Astrocyte of the spinal cord (primary cell): ENCODE measurements at regions not wholly inside any gene's neighbourhood (a gene's known extent, or its start where the extent isn't known, plus 50 kb on each side); places are given as distances from the start of the nearest gene placed in this dataset.

Experiments
- DNase-seq: peaks from one replicate; pipeline ENCODE4 v3.0.0; 2011; ENCODE audit warnings: low read depth, low spot score
- H3K4me3 ChIP-seq: 2 replicates; pipeline ENCODE4 v1.5.1; 2011; ENCODE audit warnings: low read depth, mild to moderate bottlenecking, low read length, moderate library complexity
- in situ Hi-C: cut with HindIII; loops from 2 replicates; pipeline ENCODE4 v1.10.0; 2017; ENCODE audit warnings: low sequenced_read_pairs
- TF ChIP-seq, protein P1 (sequence below): IDR thresholded peaks from 2 replicates; pipeline ENCODE4 v1.5.1; 2012; ENCODE audit warnings: low read depth, mild to moderate bottlenecking, low read length, inconsistent platforms

DNA sequence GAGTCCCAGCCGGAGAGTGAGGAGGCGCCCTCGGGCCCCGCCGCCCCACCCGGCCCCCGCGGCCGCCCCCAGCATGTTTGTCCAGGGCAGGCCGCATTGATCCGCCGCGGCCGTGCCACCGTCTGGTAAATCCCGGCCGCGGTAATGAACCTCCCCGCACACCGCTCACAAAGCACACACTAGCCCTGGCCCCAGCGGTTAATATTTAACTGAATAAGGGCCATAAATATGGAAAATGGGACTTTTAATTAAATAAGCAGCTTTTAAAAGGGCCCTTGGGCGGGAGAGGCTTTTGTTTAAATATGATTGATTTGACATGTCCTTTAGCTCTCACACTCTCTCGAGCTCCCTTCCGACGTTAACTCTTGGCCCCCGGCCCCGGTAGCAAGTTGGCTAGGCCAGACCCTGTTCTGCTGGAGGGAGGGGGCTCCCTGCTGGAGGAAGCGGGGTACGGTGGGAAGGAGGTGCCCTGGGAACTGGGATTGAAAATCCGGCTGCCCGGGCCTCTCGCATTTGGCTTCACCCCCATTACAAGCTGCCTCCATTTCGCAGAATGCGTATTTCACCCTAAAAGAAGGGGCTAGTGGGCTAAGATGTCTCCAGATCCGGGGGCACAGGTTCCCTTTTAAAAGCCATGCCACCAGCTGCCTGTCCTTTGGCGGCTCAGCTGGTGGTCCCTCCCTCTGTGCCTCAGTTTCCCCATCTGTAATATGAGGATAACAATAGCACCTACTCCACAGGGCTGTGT is 199.8 kb downstream of the RBM19 start:
- no peak overlapping the region for H3K4me3 ChIP-seq
- DNase-seq, result no peak
- in situ Hi-C loops, result no loop called here
- TF ChIP-seq, protein P1, sequence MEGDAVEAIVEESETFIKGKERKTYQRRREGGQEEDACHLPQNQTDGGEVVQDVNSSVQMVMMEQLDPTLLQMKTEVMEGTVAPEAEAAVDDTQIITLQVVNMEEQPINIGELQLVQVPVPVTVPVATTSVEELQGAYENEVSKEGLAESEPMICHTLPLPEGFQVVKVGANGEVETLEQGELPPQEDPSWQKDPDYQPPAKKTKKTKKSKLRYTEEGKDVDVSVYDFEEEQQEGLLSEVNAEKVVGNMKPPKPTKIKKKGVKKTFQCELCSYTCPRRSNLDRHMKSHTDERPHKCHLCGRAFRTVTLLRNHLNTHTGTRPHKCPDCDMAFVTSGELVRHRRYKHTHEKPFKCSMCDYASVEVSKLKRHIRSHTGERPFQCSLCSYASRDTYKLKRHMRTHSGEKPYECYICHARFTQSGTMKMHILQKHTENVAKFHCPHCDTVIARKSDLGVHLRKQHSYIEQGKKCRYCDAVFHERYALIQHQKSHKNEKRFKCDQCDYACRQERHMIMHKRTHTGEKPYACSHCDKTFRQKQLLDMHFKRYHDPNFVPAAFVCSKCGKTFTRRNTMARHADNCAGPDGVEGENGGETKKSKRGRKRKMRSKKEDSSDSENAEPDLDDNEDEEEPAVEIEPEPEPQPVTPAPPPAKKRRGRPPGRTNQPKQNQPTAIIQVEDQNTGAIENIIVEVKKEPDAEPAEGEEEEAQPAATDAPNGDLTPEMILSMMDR, result no peak

DNA sequence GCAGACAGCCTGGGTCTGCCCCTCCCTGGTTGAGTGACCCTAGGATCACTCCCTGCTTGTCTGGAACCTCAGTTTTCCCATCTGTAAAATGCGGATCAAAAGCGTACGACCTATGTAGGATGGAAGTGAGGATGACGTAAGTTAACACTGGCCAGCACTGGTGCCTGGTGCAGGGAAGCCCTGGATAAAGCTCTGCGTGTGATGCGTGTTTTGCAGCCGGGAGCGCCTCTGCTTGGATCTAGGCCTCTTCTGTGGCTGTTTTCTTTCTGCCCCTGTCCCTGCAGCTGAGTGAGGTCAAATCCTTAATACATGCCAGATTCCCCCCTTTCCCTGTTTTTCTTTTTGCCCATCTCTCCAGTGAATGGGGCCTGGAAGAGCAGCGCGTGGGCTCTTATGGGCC is 201.5 kb downstream of the RBM19 start:
- no peak overlapping the region for H3K4me3 ChIP-seq
- no peak for DNase-seq
- in situ Hi-C loops, result no loop called here
- TF ChIP-seq, protein P1, result no peak

DNA sequence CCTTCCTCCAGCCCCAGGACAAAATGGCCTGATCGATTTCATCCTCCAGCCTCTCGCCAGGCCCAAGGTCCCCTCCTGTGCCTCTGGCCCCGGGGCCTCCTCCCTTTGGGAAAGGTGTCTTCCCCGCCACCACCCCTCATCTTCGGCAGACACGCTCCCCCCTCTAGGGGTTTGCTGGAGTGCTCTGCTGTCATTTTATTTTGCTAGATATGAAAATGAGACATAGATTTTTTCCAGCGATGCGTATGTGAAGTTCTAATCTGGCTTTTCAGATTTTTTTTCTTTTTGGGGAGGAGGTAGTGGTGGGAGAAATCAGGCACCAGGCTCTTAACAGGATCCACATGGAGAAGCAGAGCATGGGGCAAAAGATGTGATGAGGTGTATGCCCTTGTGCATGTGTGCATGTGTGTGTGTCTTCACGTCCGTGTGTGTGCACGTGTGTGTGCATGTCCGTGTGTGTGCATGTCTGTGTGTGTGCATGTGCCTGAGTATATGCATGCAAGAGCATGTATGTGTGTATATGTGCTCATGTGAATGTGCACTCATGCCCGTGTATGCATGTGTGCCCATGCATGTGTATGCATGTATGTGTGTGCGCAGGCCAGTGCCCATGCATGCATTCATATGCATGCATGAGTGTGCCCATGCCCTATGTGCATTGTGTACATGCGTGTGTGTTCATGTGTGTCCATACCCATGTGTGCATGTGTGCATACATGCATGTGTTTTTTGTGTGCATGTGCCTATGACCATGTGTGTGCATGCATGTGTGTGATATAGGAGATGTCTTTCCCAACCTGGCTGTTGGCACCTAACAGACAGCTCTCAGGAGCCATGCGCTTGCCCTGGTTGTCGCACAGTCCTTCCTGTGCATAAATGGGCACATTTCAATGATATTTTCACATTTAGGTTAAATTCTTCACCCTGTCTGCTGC is 203.0 kb downstream of the RBM19 start:
- no peak overlapping the region for H3K4me3 ChIP-seq
- TF ChIP-seq, protein P1, result no peak
- in situ Hi-C loops, result no loop called here
- DNase-seq, result no peak

DNA sequence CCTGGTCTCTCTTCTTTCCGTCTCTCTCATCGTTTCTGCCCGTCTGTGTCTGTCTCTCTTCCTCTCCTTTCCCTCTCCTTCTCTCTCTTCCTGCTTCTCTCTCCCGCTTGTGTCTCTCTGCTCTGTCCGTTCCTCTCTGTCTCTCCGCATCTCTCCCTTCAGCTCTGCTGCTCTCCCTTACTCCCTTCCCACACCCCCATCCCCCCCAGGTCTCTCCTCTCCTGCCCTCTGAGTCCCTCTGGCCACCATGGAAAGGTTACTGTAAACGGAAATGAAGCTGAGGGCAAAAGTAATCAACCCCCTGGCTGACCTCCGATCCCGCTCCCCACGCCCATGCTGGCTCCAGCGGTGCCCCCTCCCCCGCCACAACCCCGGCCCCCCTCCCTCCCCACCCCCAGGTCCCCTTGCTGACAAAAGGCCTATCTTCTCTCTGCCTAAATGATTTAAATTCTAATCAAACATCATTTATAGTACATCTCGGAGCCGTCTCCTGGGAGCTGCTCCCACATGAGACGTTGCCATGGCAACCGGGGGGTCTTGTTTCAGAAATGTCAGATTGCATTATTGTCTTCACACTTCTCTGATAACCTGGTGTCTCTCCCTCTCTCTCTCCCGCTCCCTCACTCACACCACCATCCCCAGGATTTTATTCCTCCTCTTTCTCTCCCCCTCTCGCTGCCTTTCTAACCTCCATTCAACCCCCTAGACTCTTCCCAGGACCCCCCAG is 203.8 kb downstream of the RBM19 start:
- H3K4me3 ChIP-seq, result no peak overlapping the region
- in situ Hi-C loops, result no loop called here
- TF ChIP-seq, protein P1, result no peak
- no peak for DNase-seq

DNA sequence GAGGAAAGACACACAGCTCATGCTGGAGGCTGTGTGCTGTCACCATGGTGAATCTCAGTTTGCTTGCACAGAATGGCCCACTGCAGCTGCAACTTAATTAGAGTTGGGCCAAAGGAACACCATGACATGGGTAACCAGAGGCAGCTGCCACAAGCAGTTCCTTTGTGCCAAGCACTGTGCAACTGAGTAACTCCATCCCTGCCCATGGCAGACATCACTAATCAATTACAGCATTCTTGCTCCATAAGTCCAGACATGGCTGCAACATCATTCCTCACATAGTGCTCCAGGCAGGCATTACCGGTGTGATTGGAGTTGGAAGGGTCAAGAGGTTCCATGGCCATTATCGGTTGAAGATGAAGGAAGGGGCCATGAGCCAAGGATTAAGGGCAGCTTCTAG is 207.0 kb downstream of the RBM19 start:
- in situ Hi-C loops, result no loop called here
- TF ChIP-seq, protein P1, result no peak
- H3K4me3 ChIP-seq, result no peak overlapping the region
- DNase-seq, result no peak

DNA sequence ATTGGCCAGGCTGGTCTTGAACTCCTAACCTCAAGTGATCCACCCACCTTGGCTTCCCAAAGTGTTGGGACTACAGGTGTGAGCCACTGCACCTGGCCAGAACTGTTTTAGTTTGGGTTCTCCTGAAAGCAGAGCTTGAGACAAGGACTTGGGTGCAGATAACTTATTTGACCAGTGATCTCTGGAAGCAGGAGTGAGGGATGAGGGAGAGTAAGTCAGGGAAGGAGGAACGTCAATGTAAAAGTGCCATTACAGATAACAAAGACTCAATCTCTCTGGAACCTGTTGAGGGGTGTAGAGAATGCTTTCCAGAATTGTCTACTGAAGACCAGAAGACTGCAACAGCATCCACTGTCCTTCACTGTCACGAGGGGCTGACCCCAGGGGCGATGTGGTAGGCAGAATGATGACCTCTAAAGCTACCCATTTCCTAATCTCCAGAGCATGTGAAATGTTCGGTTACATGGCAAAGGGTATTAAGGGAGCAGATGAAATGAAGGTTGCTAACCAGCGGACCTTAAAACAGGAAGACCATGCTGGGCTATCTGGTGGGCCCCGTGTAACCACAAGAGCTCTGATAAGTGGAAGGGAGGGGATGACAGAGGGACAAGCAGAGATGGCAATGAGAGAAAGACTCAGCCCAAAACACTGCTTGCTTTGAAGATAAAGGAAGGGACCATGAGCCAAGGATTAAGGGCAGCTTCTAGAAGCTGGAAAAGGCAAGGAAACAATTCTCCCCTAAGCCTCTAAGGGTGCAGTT is 207.8 kb downstream of the RBM19 start:
- in situ Hi-C loops, result no loop called here
- TF ChIP-seq, protein P1, result no peak
- no peak for DNase-seq

More for the DNA sequence above, 207.8 kb downstream of the RBM19 start:
- no peak overlapping the region for H3K4me3 ChIP-seq
